Astrocyte of the cerebellum (primary cell): ENCODE measurements at regions not wholly inside any gene's neighbourhood (a gene's known extent, or its start where the extent isn't known, plus 50 kb on each side); places are given as distances from the start of the nearest gene placed in this dataset.

Source experiments
- DNase-seq: peaks from one replicate; pipeline ENCODE4 v3.0.0-alpha.2; 2011; ENCODE audit warnings: low read depth
- H3K4me3 ChIP-seq: 2 replicates; pipeline ENCODE4 v1.5.1; 2011; ENCODE audit warnings: mild to moderate bottlenecking, low read depth, low read length, moderate library complexity
- CTCF ChIP-seq: IDR thresholded peaks from 2 replicates; pipeline ENCODE4 v1.5.1; 2012; ENCODE audit warnings: low read length, low read depth, moderate library complexity, mild to moderate bottlenecking; ENCODE audit errors: missing control alignments
- in situ Hi-C: cut with HindIII; loops from 2 replicates; pipeline ENCODE4 v1.10.0; 2017; ENCODE audit warnings: low sequenced_read_pairs

- TF ChIP-seq CTCF: no peak
- in situ Hi-C loops: no loop called here
- DNase-seq: no peak
- H3K4me3 ChIP-seq: no peak overlapping the region
Measured at GRCh38 chr20:56805313-56805712, 176.2 kb downstream of the TFAP2C start.

- no peak for DNase-seq
- no peak for TF ChIP-seq CTCF
- no peak overlapping the region for H3K4me3 ChIP-seq
- in situ Hi-C loops: no loop called here
Measured at GRCh38 chr20:56805966-56806365, 176.9 kb downstream of the TFAP2C start.

GRCh38 chr20:56806952-56807517 is 177.9 kb downstream of the TFAP2C start:
- no peak for TF ChIP-seq CTCF
- DNase-seq: no peak
- H3K4me3 ChIP-seq: no peak overlapping the region
- in situ Hi-C loops: no loop called here

GRCh38 chr20:56808117-56808725 is 179.1 kb downstream of the TFAP2C start:
- in situ Hi-C loops: no loop called here
- DNase-seq: no peak
- no peak for TF ChIP-seq CTCF
- no peak overlapping the region for H3K4me3 ChIP-seq

GRCh38 chr20:56808732-56809131 is 179.6 kb downstream of the TFAP2C start:
- in situ Hi-C loops: no loop called here
- no peak for DNase-seq
- TF ChIP-seq CTCF: no peak
- no peak overlapping the region for H3K4me3 ChIP-seq

GRCh38 chr20:56809668-56810067 is 180.6 kb downstream of the TFAP2C start:
- in situ Hi-C loops: no loop called here

More at GRCh38 chr20:56809668-56810067, 180.6 kb downstream of the TFAP2C start:
- TF ChIP-seq CTCF: no peak
- DNase-seq: no peak
- no peak overlapping the region for H3K4me3 ChIP-seq
